H1 (cell line): ENCODE measurements at regions not wholly inside any gene's neighbourhood (a gene's known extent, or its start where the extent isn't known, plus 50 kb on each side); places are given as distances from the start of the nearest gene placed in this dataset.

Experiments used
- CTCF ChIA-PET: fragments of 300-600 bp; sonication (Branson Sonifier 250); formaldehyde crosslinking; loops from one replicate; lab custom pipeline; 2021; ENCODE audit not compliant: partially characterized antibody; lab: Charles Lee
- POLR2A ChIA-PET: fragments of 300-600 bp; sonication (Branson Sonifier 250); formaldehyde crosslinking; loops from one replicate; lab custom pipeline; 2021; ENCODE audit warnings: inconsistent platforms; ENCODE audit not compliant: partially characterized antibody; lab: Charles Lee
- DNase-seq, 2 experiments: peaks; one replicate each; pipeline versions ENCODE4 v3.0.0 to v3.0.0-alpha.2; 2010 to 2022; ENCODE audit warnings: low spot score in 2 of 2, low read depth in 1 of 2, mixed read lengths in 1 of 2
- FAIRE-seq: peaks from 2 replicates; lab custom pipeline; 2011; peaks lifted over from hg19 to GRCh38; lab: Jason Lieb, UNC
- H2AFZ ChIP-seq: 2 replicates; pipeline ENCODE4 v1.8.1; 2012; ENCODE audit warnings: low read length, inconsistent platforms
- H2AK5ac ChIP-seq: 2 replicates; pipeline ENCODE4 v1.6.1; 2013; ENCODE audit warnings: low read depth, low read length
- H2BK120ac ChIP-seq: replicated peaks from 2 replicates; pipeline ENCODE3; 2013; ENCODE audit warnings: low read depth, low read length, inconsistent platforms
- H2BK12ac ChIP-seq: 2 replicates; pipeline ENCODE4 v1.6.1; 2013; ENCODE audit warnings: low read depth, low read length
- H2BK15ac ChIP-seq: 2 replicates; pipeline ENCODE4 v1.6.1; 2013; ENCODE audit warnings: low read length
- H2BK20ac ChIP-seq: 2 replicates; pipeline ENCODE4 v1.6.1; 2013; ENCODE audit warnings: low read length
- H2BK5ac ChIP-seq: 2 replicates; pipeline ENCODE4 v1.6.1; 2013; ENCODE audit warnings: low read depth, low read length
- H3K14ac ChIP-seq: 2 replicates; pipeline ENCODE4 v1.6.1; 2013; ENCODE audit warnings: inconsistent platforms; ENCODE audit not compliant: insufficient read length
- H3K18ac ChIP-seq: 2 replicates; pipeline ENCODE4 v1.6.1; 2013; ENCODE audit warnings: low read length; ENCODE audit errors: extremely low read depth
- H3K23ac ChIP-seq: 2 replicates; pipeline ENCODE4 v1.6.1; 2013; ENCODE audit warnings: inconsistent platforms; ENCODE audit not compliant: insufficient read length
- H3K23me2 ChIP-seq: 2 replicates; pipeline ENCODE4 v1.6.1; 2013; ENCODE audit warnings: low read depth, low read length
- H3K27ac ChIP-seq: 2 replicates; pipeline ENCODE4 v1.6.1; 2011; ENCODE audit warnings: low read depth, low read length, inconsistent platforms
- H3K27me3 ChIP-seq, 4 experiments: replicated peaks in 1 of 4; 1 replicate in 1 of 4; 2 replicates in 3 of 4; pipeline versions ENCODE4 v1.6.1 to v1.8.1; 2011 to 2013; ENCODE audit warnings: low read length in 3 of 4, mild to moderate bottlenecking in 3 of 4, inconsistent platforms in 2 of 4, mixed read lengths in 2 of 4, moderate library complexity in 1 of 4; ENCODE audit not compliant: control insufficient read depth in 3 of 4, insufficient read depth in 3 of 4; ENCODE audit errors: extremely low read depth in 1 of 4
- H3K36me3 ChIP-seq, 4 experiments: 2 replicates each; pipeline versions ENCODE4 v1.6.1 to v1.8.1; 2011 to 2013; ENCODE audit warnings: mild to moderate bottlenecking in 4 of 4, low read length in 3 of 4, moderate library complexity in 2 of 4, control low read depth in 1 of 4, inconsistent platforms in 1 of 4; ENCODE audit not compliant: insufficient read depth in 4 of 4, control insufficient read depth in 2 of 4
- H3K4ac ChIP-seq: replicated peaks from 2 replicates; pipeline ENCODE3; 2013; ENCODE audit warnings: low read length, low read depth, mixed read lengths, inconsistent platforms; ENCODE audit not compliant: insufficient read length
- H3K4me1 ChIP-seq, 4 experiments: replicated peaks in 1 of 4; 1 replicate in 1 of 4; 2 replicates in 3 of 4; pipeline versions ENCODE4 v1.6.1 to v1.8.1; 2011 to 2013; ENCODE audit warnings: low read length in 3 of 4, inconsistent platforms in 2 of 4, mixed read lengths in 1 of 4; ENCODE audit not compliant: insufficient read depth in 4 of 4, control insufficient read depth in 3 of 4
- H3K4me2 ChIP-seq, 2 experiments: 2 replicates each; pipeline versions ENCODE4 v1.6.1 to v1.8.1; 2011 to 2013; ENCODE audit warnings: low read depth in 2 of 2, low read length in 2 of 2, control low read depth in 1 of 2, inconsistent platforms in 1 of 2, mild to moderate bottlenecking in 1 of 2; ENCODE audit not compliant: insufficient read depth in 1 of 2
- H3K4me3 ChIP-seq, 4 experiments: fragments of 200-600, 300-600 bp in 1 of 4; sonication (generic), shearing (Covaris generic), sonication (Bioruptor Twin) in 1 of 4; 2 replicates each; pipeline versions ENCODE4 v1.5.1 to v1.8.1; 2011 to 2016; ENCODE audit warnings: low read length in 4 of 4, low read depth in 3 of 4, control low read depth in 2 of 4, inconsistent platforms in 2 of 4, mild to moderate bottlenecking in 2 of 4, mixed read lengths in 1 of 4, moderate library complexity in 1 of 4; ENCODE audit not compliant: insufficient read depth in 2 of 4; ENCODE audit errors: extremely low read depth in 1 of 4
- H3K56ac ChIP-seq: replicated peaks from 2 replicates; pipeline ENCODE3; 2013; ENCODE audit warnings: low read depth, mild to moderate bottlenecking, mixed read lengths, low read length, inconsistent platforms; ENCODE audit not compliant: insufficient read length
- H3K79me1 ChIP-seq: 2 replicates; pipeline ENCODE4 v1.6.1; 2013; ENCODE audit warnings: low read depth, low read length, control low read depth
- H3K79me2 ChIP-seq, 2 experiments: 2 replicates each; pipeline versions ENCODE4 v1.6.1 to v1.8.1; 2012 to 2013; ENCODE audit warnings: low read length in 2 of 2, mild to moderate bottlenecking in 2 of 2, inconsistent platforms in 1 of 2; ENCODE audit not compliant: insufficient read depth in 2 of 2, control insufficient read depth in 1 of 2
- H3K9ac ChIP-seq, 4 experiments: replicated peaks in 1 of 4; 1 replicate in 1 of 4; 2 replicates in 3 of 4; pipeline versions ENCODE4 v1.6.1 to v1.8.1; 2011 to 2013; ENCODE audit warnings: low read depth in 3 of 4, low read length in 3 of 4, control low read depth in 2 of 4, mild to moderate bottlenecking in 2 of 4, moderate library complexity in 2 of 4, inconsistent platforms in 1 of 4; ENCODE audit errors: extremely low read depth in 1 of 4
- H3K9me3 ChIP-seq, 2 experiments: 2 replicates each; pipeline versions ENCODE4 v1.6.1 to v1.8.1; 2012 to 2013; ENCODE audit warnings: mild to moderate bottlenecking in 2 of 2, moderate library complexity in 2 of 2, control low read depth in 1 of 2, inconsistent platforms in 1 of 2, low read depth in 1 of 2, low read length in 1 of 2, mixed read lengths in 1 of 2; ENCODE audit not compliant: insufficient read depth in 2 of 2
- H4K20me1 ChIP-seq, 2 experiments: replicated peaks in 1 of 2; 2 replicates each; pipeline versions ENCODE3 to v1.8.1; 2011 to 2013; ENCODE audit warnings: inconsistent platforms in 2 of 2, low read length in 2 of 2, mild to moderate bottlenecking in 1 of 2; ENCODE audit not compliant: insufficient read depth in 2 of 2, control insufficient read depth in 1 of 2
- H4K5ac ChIP-seq: 2 replicates; pipeline ENCODE4 v1.6.1; 2013; ENCODE audit warnings: low read length, low read depth, mixed read lengths, inconsistent platforms; ENCODE audit not compliant: insufficient read length
- H4K8ac ChIP-seq: 2 replicates; pipeline ENCODE4 v1.8.0; 2013; ENCODE audit warnings: mild to moderate bottlenecking, moderate library complexity, low read length, inconsistent platforms; ENCODE audit not compliant: insufficient read depth; ENCODE audit errors: extremely low read depth
- H4K91ac ChIP-seq: replicated peaks from 2 replicates; pipeline ENCODE3; 2013; ENCODE audit warnings: low read length, mixed read lengths, inconsistent platforms; ENCODE audit not compliant: insufficient read length
- BACH1 ChIP-seq: IDR thresholded peaks from 2 replicates; pipeline ENCODE4 v1.6.1; 2012; ENCODE audit warnings: low read length, improper control_type of control experiment
- BCL11A ChIP-seq, 2 experiments: IDR thresholded peaks; one replicate each; pipeline ENCODE4 v1.6.1; 2011; ENCODE audit warnings: low read depth in 2 of 2, low read length in 2 of 2, mild to moderate bottlenecking in 2 of 2
- BRCA1 ChIP-seq: IDR thresholded peaks from 2 replicates; pipeline ENCODE4 v1.6.1; 2012; ENCODE audit warnings: low read depth, low read length, improper control_type of control experiment
- CBX5 ChIP-seq: fragments of 300-800, 300-1000 bp; sonication (generic); IDR thresholded peaks from 2 replicates; pipeline ENCODE4 v1.7.1; 2016; ENCODE audit warnings: antibody characterized with exemption, low read length, low read depth
- CEBPB ChIP-seq: IDR thresholded peaks from 2 replicates; pipeline ENCODE4 v1.6.1; 2012; ENCODE audit warnings: low read depth, low read length
- CHD1 ChIP-seq: IDR thresholded peaks from 2 replicates; pipeline ENCODE4 v1.6.1; 2012; ENCODE audit warnings: low read depth, low read length, improper control_type of control experiment
- CHD2 ChIP-seq: IDR thresholded peaks from 2 replicates; pipeline ENCODE4 v1.6.1; 2012; ENCODE audit warnings: low read length, improper control_type of control experiment
- HDAC6 ChIP-seq: IDR thresholded peaks from one replicate; pipeline ENCODE4 v1.7.1; 2012; ENCODE audit warnings: low read depth, mild to moderate bottlenecking, inconsistent platforms, low read length, moderate library complexity
- JUND ChIP-seq: IDR thresholded peaks from 2 replicates; pipeline ENCODE4 v1.6.1; 2011; ENCODE audit warnings: mild to moderate bottlenecking, improper control_type of control experiment, low read length
- NANOG ChIP-seq: IDR thresholded peaks from 2 replicates; pipeline ENCODE4 v1.6.1; 2011; ENCODE audit warnings: low read length, low read depth, mild to moderate bottlenecking, inconsistent platforms; ENCODE audit not compliant: insufficient read depth, poor library complexity, severe bottlenecking
- RAD21 ChIP-seq, 2 experiments: IDR thresholded peaks in 1 of 2; conservative IDR thresholded peaks in 1 of 2; 2 replicates each; pipeline ENCODE4 v1.6.1; 2011; ENCODE audit warnings: low read depth in 2 of 2, low read length in 2 of 2, improper control_type of control experiment in 1 of 2, inconsistent platforms in 1 of 2, mild to moderate bottlenecking in 1 of 2, moderate library complexity in 1 of 2
- RFX5 ChIP-seq: IDR thresholded peaks from 2 replicates; pipeline ENCODE4 v1.6.1; 2011; ENCODE audit warnings: low read depth, low read length, improper control_type of control experiment, borderline replicate concordance
- SIN3A ChIP-seq, 2 experiments: IDR thresholded peaks in 1 of 2; conservative IDR thresholded peaks in 1 of 2; 2 replicates each; pipeline ENCODE4 v1.6.1; 2011 to 2012; ENCODE audit warnings: low read length in 2 of 2, improper control_type of control experiment in 1 of 2, low read depth in 1 of 2, mild to moderate bottlenecking in 1 of 2
- SIRT6 ChIP-seq: IDR thresholded peaks from one replicate; pipeline ENCODE4 v1.7.1; 2012; ENCODE audit warnings: low read length, inconsistent platforms
- TBP ChIP-seq: IDR thresholded peaks from 2 replicates; pipeline ENCODE4 v1.6.1; 2011; ENCODE audit warnings: low read depth, low read length, improper control_type of control experiment
- ZNF274 ChIP-seq: IDR thresholded peaks from 2 replicates; pipeline ENCODE4 v1.7.0; 2012; ENCODE audit warnings: low read length, borderline replicate concordance; ENCODE audit errors: extremely low read depth
- WGBS, 2 experiments: shearing (Covaris generic) in 1 of 2; methylation state at CpG; one replicate each; pipeline versions ENCODE4 v1.1.6 to v1.1.7; 2013 to 2015; ENCODE audit warnings: low lambda C conversion rate in 2 of 2, mixed read lengths in 2 of 2, inconsistent platforms in 1 of 2, low coverage in 1 of 2, missing lambda C conversion rate in 1 of 2; ENCODE audit not compliant: insufficient replicate concordance in 2 of 2, insufficient coverage in 1 of 2, insufficient read length in 1 of 2; ENCODE audit errors: extremely low coverage in 1 of 2, missing lambda C conversion rate in 1 of 2; 5-methylcytosine and 5-hydroxymethylcytosine counted together

- Histone ChIP-seq H3K56ac (no peak overlapping the region), H3K79me2 (no peaks in the 10 kb centered on the region), H2BK15ac (no peak overlapping the region), H2BK12ac (no peak overlapping the region), H2BK5ac (no peak overlapping the region), H2BK20ac (no peak overlapping the region), H3K27ac (no peak overlapping the region), H4K91ac (no peak overlapping the region), H3K14ac (no peak overlapping the region), H3K18ac (no peak overlapping the region), H3K9me3 (no peaks in the 10 kb centered on the region), H3K9ac (no peak overlapping the region), H3K79me1 (no peaks in the 10 kb centered on the region), H3K4me3 (no peak overlapping the region), H3K23ac (no peak overlapping the region), H3K23me2 (no peaks in the 10 kb centered on the region), H2BK120ac (no peak overlapping the region), H2AK5ac (no peak overlapping the region), H3K4me1 (no peaks in the 10 kb centered on the region), H3K27me3 (no peaks in the 10 kb centered on the region), H4K20me1 (no peaks in the 10 kb centered on the region), H3K4me2 (no peak overlapping the region), H4K5ac (no peak overlapping the region), H3K36me3 (no peaks in the 10 kb centered on the region), H4K8ac (no peak overlapping the region), H2AFZ (peak overlapping the region; percentile 34; the same call in 1 of the 2 replicates), H3K4ac (no peak overlapping the region)
- ChIA-PET POLR2A (no interaction called here), CTCF (interaction anchor here (0.6 kb wide), 1 partner anchor 642 kb away, joined by 4 read pairs; no protein-coding TSS in a partner anchor)
- WGBS, 2 experiments: 80% methylated on average over 3 of the region's 3 CpGs; no CpG with 5 or more reads in 1 of the 2 experiments
- FAIRE-seq: no peak
- no peak for DNase-seq
- TF ChIP-seq ZNF274 (no peak), SIRT6 (no peak), TBP (no peak), SIN3A (conservative IDR thresholded peaks at IDR 0.05 in 1 of 2, IDR thresholded peaks at IDR 0.05 in 1 of 2; ENCODE audit: low read depth in 1 of 2, low read length in 2 of 2) (no peak), NANOG (no peak), CEBPB (no peak), BRCA1 (no peak), JUND (no peak), BCL11A (IDR thresholded peaks at IDR 0.05; ENCODE audit: low read depth in 2 of 2, low read length in 2 of 2) (no peak), CHD1 (no peak), BACH1 (no peak), CHD2 (no peak), CBX5 (no peak), HDAC6 (no peak), RAD21 (IDR thresholded peaks at IDR 0.05 in 1 of 2, conservative IDR thresholded peaks at IDR 0.05 in 1 of 2; ENCODE audit: low read depth in 2 of 2, low read length in 2 of 2) (no peak), RFX5 (no peak)
Observed at GRCh38 chr3:162175878-162176277, 679.3 kb downstream of the OTOL1 start.
